HL-60 (cell line): ENCODE measurements at regions not wholly inside any gene's neighbourhood (a gene's known extent, or its start where the extent isn't known, plus 50 kb on each side); places are given as distances from the start of the nearest gene placed in this dataset.

Experiments
- DNase-seq, 2 experiments: peaks; one replicate each; pipeline ENCODE4 v3.0.0-alpha.2; 2010 to 2020; ENCODE audit warnings: low read depth in 1 of 2, low spot score in 1 of 2
- H3K27ac ChIP-seq: fragments of 250-450 bp; sonication (Bioruptor Pico); replicated peaks from 2 replicates; pipeline ENCODE4 v1.5.1; 2020; ENCODE audit warnings: mild to moderate bottlenecking, moderate library complexity
- H3K27me3 ChIP-seq: fragments of 250-450 bp; sonication (Bioruptor Pico); 2 replicates; pipeline ENCODE4 v1.5.1; 2021; ENCODE audit warnings: mild to moderate bottlenecking, moderate library complexity; ENCODE audit not compliant: insufficient read depth, poor library complexity, severe bottlenecking
- H3K4me3 ChIP-seq: replicated peaks from 2 replicates; pipeline ENCODE4 v1.5.1; 2011; ENCODE audit warnings: mild to moderate bottlenecking, control low read depth, low read length; ENCODE audit not compliant: insufficient read depth
- CTCF ChIP-seq: IDR thresholded peaks from one replicate; pipeline ENCODE4 v1.5.1; 2011; ENCODE audit warnings: low read length, control low read depth, inconsistent platforms; ENCODE audit not compliant: insufficient read depth
- GABPA ChIP-seq: IDR thresholded peaks from 2 replicates; pipeline ENCODE4 v1.6.1; 2012; ENCODE audit warnings: low read depth
- POLR2AphosphoS5 ChIP-seq: IDR thresholded peaks from 2 replicates; pipeline ENCODE4 v1.6.1; 2012; ENCODE audit warnings: low read depth
- REST ChIP-seq: IDR thresholded peaks from 2 replicates; pipeline ENCODE4 v1.6.1; 2012; ENCODE audit warnings: low read depth; ENCODE audit not compliant: insufficient replicate concordance
- SPI1 ChIP-seq: IDR thresholded peaks from 2 replicates; pipeline ENCODE4 v1.6.1; 2012; ENCODE audit warnings: low read depth, mild to moderate bottlenecking, borderline replicate concordance

- Histone ChIP-seq H3K4me3 (no peak overlapping the region), H3K27me3 (peaks cover 2% of the 10 kb centered on the region), H3K27ac (no peak overlapping the region)
- TF ChIP-seq CTCF (no peak), POLR2AphosphoS5 (no peak), SPI1 (no peak), REST (no peak), GABPA (no peak)
- DNase-seq = no peak
These were observed 188.2 kb downstream of the FNDC1 start for GRCh38 chr6:159357211-159357915.

GRCh38 chr6:159353193-159353592 lies 184.0 kb downstream of the FNDC1 start:
- H3K4me3 ChIP-seq = no peak overlapping the region
- H3K27ac ChIP-seq = no peak overlapping the region
- peak in 1 of 2 experiments; percentile 46 for DNase-seq
- peaks cover 2% of the 10 kb centered on the region for H3K27me3 ChIP-seq
- TF ChIP-seq GABPA (no peak), SPI1 (no peak), CTCF (no peak), REST (no peak), POLR2AphosphoS5 (no peak)

- H3K27ac ChIP-seq = no peak overlapping the region
- no peak overlapping the region for H3K4me3 ChIP-seq
- DNase-seq = no peak
- no peak for TF ChIP-seq REST
- TF ChIP-seq GABPA = no peak
- TF ChIP-seq SPI1 = no peak
- no peak for TF ChIP-seq CTCF
- TF ChIP-seq POLR2AphosphoS5 = no peak
- H3K27me3 ChIP-seq = peaks cover 2% of the 10 kb centered on the region
These were observed 182.5 kb downstream of the FNDC1 start for GRCh38 chr6:159351707-159352106.
